Panc1 (cell line): ENCODE measurements at regions not wholly inside any gene's neighbourhood (a gene's known extent, or its start where the extent isn't known, plus 50 kb on each side); places are given as distances from the start of the nearest gene placed in this dataset.
A peak's percentile ranks its signal among the peaks of the same experiment; 100 is the strongest.
"Not testable (repeated sequence)": the region's sequence is repeated elsewhere in the genome, so short reads cannot be mapped to it uniquely, and the experiment has no call there.

Experiments used
- ATAC-seq: fragments of 200-7000 bp; cut with Tn5 transposase; 2 replicates; pipeline ENCODE4 v1.9.1; 2020; ENCODE audit warnings: mild to moderate bottlenecking, moderate library complexity
- BruUV-seq: library from RNA; stranded (reverse); fragments of 400-500 nt; replicated peaks from 2 replicates; lab custom pipeline; 2021; lab: Mats Ljungman, UMichigan
- CTCF ChIA-PET: fragments of 300-600 bp; sonication (Branson Sonifier 250); formaldehyde crosslinking; loops from one replicate; lab custom pipeline; 2022; ENCODE audit warnings: antibody characterized with exemption; lab: Charles Lee
- POLR2A ChIA-PET: fragments of 300-600 bp; sonication (Branson Sonifier 250); formaldehyde crosslinking; loops from one replicate; lab custom pipeline; 2022; ENCODE audit warnings: antibody characterized with exemption; lab: Charles Lee
- DNase-seq: peaks from one replicate; pipeline ENCODE4 v3.0.0-alpha.2; 2010; ENCODE audit warnings: low read depth, low spot score
- H3K27ac ChIP-seq: 2 replicates; pipeline ENCODE4 v1.5.1; 2011; ENCODE audit warnings: mild to moderate bottlenecking, low read length, inconsistent platforms
- H3K27me3 ChIP-seq: fragments of 200-500 bp; sonication (Bioruptor generic); 2 replicates; pipeline ENCODE4 v1.6.0; 2014; ENCODE audit warnings: low read length, inconsistent platforms; ENCODE audit not compliant: control insufficient read depth, insufficient read depth
- H3K36me3 ChIP-seq: fragments of 200-500 bp; sonication (Bioruptor generic); 2 replicates; pipeline ENCODE4 v1.5.1; 2014; ENCODE audit warnings: inconsistent platforms, mild to moderate bottlenecking, low read length, moderate library complexity; ENCODE audit not compliant: control insufficient read depth, insufficient read depth
- H3K4me1 ChIP-seq: 2 replicates; pipeline ENCODE4 v1.5.1; 2011; ENCODE audit warnings: inconsistent platforms, mild to moderate bottlenecking, low read length, moderate library complexity; ENCODE audit not compliant: control insufficient read depth, insufficient read depth
- H3K4me3 ChIP-seq, 2 experiments: 2 replicates each; pipeline ENCODE4 v1.5.1; 2011 to 2012; ENCODE audit warnings: low read depth in 2 of 2, low read length in 2 of 2, mild to moderate bottlenecking in 2 of 2, inconsistent platforms in 1 of 2, moderate library complexity in 1 of 2
- H3K9me3 ChIP-seq: fragments of 200-500 bp; sonication (Bioruptor generic); 2 replicates; pipeline ENCODE4 v1.5.1; 2014; ENCODE audit warnings: low read depth, mild to moderate bottlenecking, inconsistent platforms, low read length, moderate library complexity; ENCODE audit not compliant: control insufficient read depth, insufficient read depth
- POLR2AphosphoS5 ChIP-seq: IDR thresholded peaks from 2 replicates; pipeline ENCODE4 v1.6.1; 2012; ENCODE audit warnings: mild to moderate bottlenecking, low read depth, low read length, moderate library complexity
- SIN3A ChIP-seq: IDR thresholded peaks from 2 replicates; pipeline ENCODE4 v1.6.1; 2012; ENCODE audit warnings: low read depth, mild to moderate bottlenecking, low read length, moderate library complexity, borderline replicate concordance; ENCODE audit not compliant: insufficient read depth
- TCF7L2 ChIP-seq: IDR thresholded peaks from 2 replicates; pipeline ENCODE4 v1.6.1; 2011; ENCODE audit warnings: mild to moderate bottlenecking, low read depth, low read length, inconsistent platforms
- in situ Hi-C: cut with HindIII; loops from 2 replicates; pipeline ENCODE4 v1.10.0; 2016; ENCODE audit warnings: low sequenced_read_pairs, low pct_unique_long_range_greater_than_20kb
- intact Hi-C: fragments of 100-400 bp; cut with micrococcal nuclease; formaldehyde crosslinking; loops from one replicate; pipeline ENCODE4 v1.10.0; 2022; ENCODE audit not compliant: unreplicated experiment
- TF ChIP-seq, protein P1 (sequence below), 2 experiments: IDR thresholded peaks; 2 replicates each; pipeline ENCODE4 v1.6.1; 2011 to 2012; ENCODE audit warnings: low read depth in 2 of 2, control low read depth in 1 of 2, low read length in 1 of 2, mild to moderate bottlenecking in 1 of 2, moderate library complexity in 1 of 2; ENCODE audit not compliant: insufficient read depth in 1 of 2
- TF ChIP-seq, protein P2 (sequence below): fragments of 450-650 bp; IDR thresholded peaks from 2 replicates; pipeline ENCODE4 v1.5.1; 2017; ENCODE audit warnings: mild to moderate bottlenecking

DNA sequence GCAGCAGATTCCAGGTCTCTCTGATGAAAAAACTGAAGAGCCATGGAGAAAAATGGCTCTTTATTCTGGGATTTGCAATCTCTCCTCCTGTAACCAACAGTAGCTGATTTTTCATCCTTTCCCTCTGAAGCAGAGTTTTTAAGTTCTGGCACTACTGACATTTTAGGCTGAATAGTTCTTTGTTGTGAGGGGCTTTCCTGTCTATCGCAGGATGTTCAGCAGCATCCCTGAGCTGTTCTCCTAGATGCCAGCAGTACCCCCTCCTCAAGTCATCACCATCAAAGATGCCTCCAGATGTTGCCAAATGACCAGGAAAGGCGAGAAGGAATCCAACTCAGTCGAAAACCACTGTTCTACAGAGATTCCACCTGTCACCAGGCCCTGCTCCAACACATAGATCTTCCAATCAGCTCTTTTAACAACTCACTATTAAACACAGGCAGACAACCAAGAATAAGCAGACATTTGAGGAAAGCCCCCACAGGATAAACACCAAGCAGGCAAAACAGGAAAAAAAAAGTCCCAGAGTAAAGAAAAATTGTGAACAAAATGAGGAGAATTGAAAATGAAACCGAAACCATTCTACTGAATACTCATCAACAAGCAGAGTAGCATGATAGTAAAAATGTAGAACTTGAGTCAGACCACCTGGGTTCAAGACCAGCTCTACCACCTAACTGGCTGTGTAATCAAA lies 124.8 kb downstream of the MPP7 start:
- H3K4me1 ChIP-seq, result no peaks in the 10 kb centered on the region
- H3K27ac ChIP-seq, result no peak overlapping the region
- H3K4me3 ChIP-seq, result peak overlapping the region; percentile 7; a peak in 1 of 4 replicates
- no peaks in the 10 kb centered on the region; the same call in 1 of the 2 replicates for H3K27me3 ChIP-seq
- intact Hi-C loops (no loop called here), in situ Hi-C loops (no loop called here)
- DNase-seq, result no peak
- ATAC-seq, result no peak
- no peaks in the 10 kb centered on the region for H3K9me3 ChIP-seq
- ChIA-PET CTCF (no interaction called here), POLR2A (no interaction called here)
- H3K36me3 ChIP-seq, result no peaks in the 10 kb centered on the region; the same call in 1 of the 2 replicates
- no TSS peak for BruUV-seq
- TF ChIP-seq, protein P1, sequence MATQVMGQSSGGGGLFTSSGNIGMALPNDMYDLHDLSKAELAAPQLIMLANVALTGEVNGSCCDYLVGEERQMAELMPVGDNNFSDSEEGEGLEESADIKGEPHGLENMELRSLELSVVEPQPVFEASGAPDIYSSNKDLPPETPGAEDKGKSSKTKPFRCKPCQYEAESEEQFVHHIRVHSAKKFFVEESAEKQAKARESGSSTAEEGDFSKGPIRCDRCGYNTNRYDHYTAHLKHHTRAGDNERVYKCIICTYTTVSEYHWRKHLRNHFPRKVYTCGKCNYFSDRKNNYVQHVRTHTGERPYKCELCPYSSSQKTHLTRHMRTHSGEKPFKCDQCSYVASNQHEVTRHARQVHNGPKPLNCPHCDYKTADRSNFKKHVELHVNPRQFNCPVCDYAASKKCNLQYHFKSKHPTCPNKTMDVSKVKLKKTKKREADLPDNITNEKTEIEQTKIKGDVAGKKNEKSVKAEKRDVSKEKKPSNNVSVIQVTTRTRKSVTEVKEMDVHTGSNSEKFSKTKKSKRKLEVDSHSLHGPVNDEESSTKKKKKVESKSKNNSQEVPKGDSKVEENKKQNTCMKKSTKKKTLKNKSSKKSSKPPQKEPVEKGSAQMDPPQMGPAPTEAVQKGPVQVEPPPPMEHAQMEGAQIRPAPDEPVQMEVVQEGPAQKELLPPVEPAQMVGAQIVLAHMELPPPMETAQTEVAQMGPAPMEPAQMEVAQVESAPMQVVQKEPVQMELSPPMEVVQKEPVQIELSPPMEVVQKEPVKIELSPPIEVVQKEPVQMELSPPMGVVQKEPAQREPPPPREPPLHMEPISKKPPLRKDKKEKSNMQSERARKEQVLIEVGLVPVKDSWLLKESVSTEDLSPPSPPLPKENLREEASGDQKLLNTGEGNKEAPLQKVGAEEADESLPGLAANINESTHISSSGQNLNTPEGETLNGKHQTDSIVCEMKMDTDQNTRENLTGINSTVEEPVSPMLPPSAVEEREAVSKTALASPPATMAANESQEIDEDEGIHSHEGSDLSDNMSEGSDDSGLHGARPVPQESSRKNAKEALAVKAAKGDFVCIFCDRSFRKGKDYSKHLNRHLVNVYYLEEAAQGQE (IDR thresholded peaks at IDR 0.05; ENCODE audit: insufficient read depth in 1 of 2, low read depth in 2 of 2, low read length in 1 of 2), result no peak
- TF ChIP-seq TCF7L2, result no peak
- no peak for TF ChIP-seq POLR2AphosphoS5
- TF ChIP-seq, protein P2, sequence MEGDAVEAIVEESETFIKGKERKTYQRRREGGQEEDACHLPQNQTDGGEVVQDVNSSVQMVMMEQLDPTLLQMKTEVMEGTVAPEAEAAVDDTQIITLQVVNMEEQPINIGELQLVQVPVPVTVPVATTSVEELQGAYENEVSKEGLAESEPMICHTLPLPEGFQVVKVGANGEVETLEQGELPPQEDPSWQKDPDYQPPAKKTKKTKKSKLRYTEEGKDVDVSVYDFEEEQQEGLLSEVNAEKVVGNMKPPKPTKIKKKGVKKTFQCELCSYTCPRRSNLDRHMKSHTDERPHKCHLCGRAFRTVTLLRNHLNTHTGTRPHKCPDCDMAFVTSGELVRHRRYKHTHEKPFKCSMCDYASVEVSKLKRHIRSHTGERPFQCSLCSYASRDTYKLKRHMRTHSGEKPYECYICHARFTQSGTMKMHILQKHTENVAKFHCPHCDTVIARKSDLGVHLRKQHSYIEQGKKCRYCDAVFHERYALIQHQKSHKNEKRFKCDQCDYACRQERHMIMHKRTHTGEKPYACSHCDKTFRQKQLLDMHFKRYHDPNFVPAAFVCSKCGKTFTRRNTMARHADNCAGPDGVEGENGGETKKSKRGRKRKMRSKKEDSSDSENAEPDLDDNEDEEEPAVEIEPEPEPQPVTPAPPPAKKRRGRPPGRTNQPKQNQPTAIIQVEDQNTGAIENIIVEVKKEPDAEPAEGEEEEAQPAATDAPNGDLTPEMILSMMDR, result no peak
- no peak for TF ChIP-seq SIN3A

DNA sequence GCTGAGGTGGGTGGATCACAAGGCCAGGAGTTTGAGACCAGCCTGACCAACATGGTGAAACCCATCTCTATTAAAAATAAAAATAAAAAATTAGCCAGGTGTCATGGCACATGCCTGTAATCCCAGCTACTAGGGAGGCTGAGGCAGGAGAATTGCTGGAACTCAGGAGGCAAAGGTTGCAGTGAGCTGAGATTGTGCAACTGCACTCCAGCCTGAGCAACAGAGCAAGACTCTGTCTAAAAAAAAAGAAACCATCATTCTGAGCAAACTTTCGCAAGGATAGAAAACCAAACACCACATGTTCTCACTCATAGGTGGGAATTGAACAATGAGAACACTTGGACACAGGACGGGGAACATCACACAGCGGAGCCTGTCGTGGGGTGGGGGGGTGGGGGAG lies 126.4 kb downstream of the MPP7 start:
- intact Hi-C loops, H3K27me3 ChIP-seq, DNase-seq, CTCF ChIA-PET, BruUV-seq, in situ Hi-C loops, H3K9me3 ChIP-seq, H3K4me3 ChIP-seq, ATAC-seq, H3K4me1 ChIP-seq, POLR2A ChIA-PET, H3K27ac ChIP-seq, H3K36me3 ChIP-seq: not testable (repeated sequence)

DNA sequence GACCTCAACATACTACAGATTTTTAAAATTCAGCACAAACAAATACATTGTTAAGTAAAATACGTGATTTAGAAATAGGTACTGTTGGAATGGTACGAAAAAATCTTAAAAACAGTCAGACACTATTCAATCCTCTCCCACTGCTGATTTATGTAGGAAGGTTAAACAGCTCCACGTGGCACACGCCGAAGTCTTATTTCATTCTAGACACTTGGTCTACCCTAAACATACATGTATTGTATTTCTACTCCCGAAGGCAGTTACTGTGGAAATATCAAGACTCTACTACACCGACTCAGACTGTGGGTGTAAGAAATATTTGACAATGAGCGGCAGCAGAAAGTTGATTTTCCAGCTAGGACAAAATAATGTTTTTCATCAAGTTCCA lies 130.6 kb downstream of the MPP7 start:
- ChIA-PET CTCF (no interaction called here), POLR2A (no interaction called here)
- Histone ChIP-seq H3K9me3 (no peaks in the 10 kb centered on the region), H3K4me3 (no peak overlapping the region), H3K27me3 (no peaks in the 10 kb centered on the region), H3K4me1 (no peaks in the 10 kb centered on the region), H3K36me3 (no peaks in the 10 kb centered on the region), H3K27ac (no peak overlapping the region)
- ATAC-seq (no peak), DNase-seq (no peak)
- BruUV-seq, result no TSS peak
- in situ Hi-C loops, result no loop called here
- no peak for TF ChIP-seq SIN3A
- TF ChIP-seq, protein P2, result no peak
- no peak for TF ChIP-seq TCF7L2
- no peak for TF ChIP-seq POLR2AphosphoS5
- TF ChIP-seq, protein P1 (IDR thresholded peaks at IDR 0.05; ENCODE audit: insufficient read depth in 1 of 2, low read depth in 2 of 2, low read length in 1 of 2), result no peak
- intact Hi-C loops, result no loop called here
